ENCODE measurements at regions not wholly inside any gene's neighbourhood (a gene's known extent, or its start where the extent isn't known, plus 50 kb on each side); places are given as distances from the start of the nearest gene placed in this dataset.

- 28 to 34% methylated on average over 4 of the region's 4 CpGs for WGBS, 2 donors
- Histone ChIP-seq H3K4me1 (peaks cover 13 to 34% (median 25%) of the 10 kb centered on the region in 4 donors), H3K27ac (peak overlapping the region in 3 of 4 donors; percentile 29 to 50 (median 49)), H3K27me3 (no peaks in the 10 kb centered on the region), H3K36me3 (no peaks in the 10 kb centered on the region), H3K9me3 (no peaks in the 10 kb centered on the region), H3K4me3 (no peak overlapping the region)
- TF ChIP-seq EP300 (IDR thresholded peaks at IDR 0.05) = peak in 1 of 4 donors; percentile 10
- TF ChIP-seq POLR2AphosphoS5 (IDR thresholded peaks at IDR 0.05) = peak in 1 of 2 donors; percentile 20
- TF ChIP-seq CTCF (IDR thresholded peaks at IDR 0.05) = no peak
- DNase-seq = no peak
- no peak for ATAC-seq (ENCODE audit: low FRiP score in 2 of 2)
Observed at GRCh38 chr13:50697746-50698539, 145.5 kb downstream of the DLEU7 start.

- no peaks in the 10 kb centered on the region for H3K9me3 ChIP-seq
- no peaks in the 10 kb centered on the region for H3K27me3 ChIP-seq
- no peak for TF ChIP-seq POLR2AphosphoS5 (IDR thresholded peaks at IDR 0.05)
- no peak for TF ChIP-seq EP300 (IDR thresholded peaks at IDR 0.05)
- TF ChIP-seq CTCF (IDR thresholded peaks at IDR 0.05) = no peak
- TF ChIP-seq POLR2A (IDR thresholded peaks at IDR 0.05) = no peak
- WGBS, 2 donors = 57 to 81% methylated on average over 1 to 4 of the region's 4 CpGs
- ATAC-seq (ENCODE audit: low FRiP score in 2 of 2) = no peak
- no peak for DNase-seq
- no peak overlapping the region for H3K27ac ChIP-seq
- no peaks in the 10 kb centered on the region for H3K36me3 ChIP-seq
- peaks cover 5 to 21% (median 14%) of the 10 kb centered on the region in 4 donors for H3K4me1 ChIP-seq
- no peak overlapping the region for H3K4me3 ChIP-seq
Observed at GRCh38 chr13:50699874-50700663, 143.4 kb downstream of the DLEU7 start.

- TF ChIP-seq EP300 (IDR thresholded peaks at IDR 0.05) (no peak), POLR2A (IDR thresholded peaks at IDR 0.05) (no peak), POLR2AphosphoS5 (IDR thresholded peaks at IDR 0.05) (no peak), CTCF (IDR thresholded peaks at IDR 0.05) (no peak)
- Histone ChIP-seq H3K9me3 (no peaks in the 10 kb centered on the region), H3K36me3 (no peaks in the 10 kb centered on the region), H3K4me1 (peaks cover 5 to 21% (median 14%) of the 10 kb centered on the region in 4 donors), H3K27me3 (no peaks in the 10 kb centered on the region), H3K4me3 (no peak overlapping the region), H3K27ac (no peak overlapping the region)
- no peak for ATAC-seq (ENCODE audit: low FRiP score in 2 of 2)
- no peak for DNase-seq
- 81 to 88% methylated on average over 1 of the region's 1 CpG for WGBS, 2 donors
Observed at GRCh38 chr13:50700664-50701305, 142.7 kb downstream of the DLEU7 start.

GRCh38 chr13:50701469-50701868, 142.0 kb downstream of the DLEU7 start:
- Histone ChIP-seq H3K27ac (no peak overlapping the region), H3K4me1 (peaks cover 5 to 19% (median 14%) of the 10 kb centered on the region in 4 donors), H3K36me3 (no peaks in the 10 kb centered on the region), H3K27me3 (no peaks in the 10 kb centered on the region), H3K4me3 (no peak overlapping the region), H3K9me3 (no peaks in the 10 kb centered on the region)
- ATAC-seq (ENCODE audit: low FRiP score in 2 of 2) = no peak
- WGBS, 2 donors = 49 to 63% methylated on average over 2 of the region's 2 CpGs
- no peak for DNase-seq
- TF ChIP-seq EP300 (IDR thresholded peaks at IDR 0.05) (no peak), POLR2A (IDR thresholded peaks at IDR 0.05) (no peak)

- peaks cover 0 to 7% (median 2%) of the 10 kb centered on the region in 4 donors for H3K4me1 ChIP-seq
- no peaks in the 10 kb centered on the region for H3K9me3 ChIP-seq
- 100% methylated on average over 2 of the region's 2 CpGs for WGBS, 2 donors
- TF ChIP-seq POLR2A (IDR thresholded peaks at IDR 0.05) (no peak), CTCF (IDR thresholded peaks at IDR 0.05) (no peak), EP300 (IDR thresholded peaks at IDR 0.05) (no peak), POLR2AphosphoS5 (IDR thresholded peaks at IDR 0.05) (no peak)
- DNase-seq (no peak), ATAC-seq (ENCODE audit: low FRiP score in 2 of 2) (no peak)
- no peak overlapping the region for H3K4me3 ChIP-seq
- H3K27ac ChIP-seq = no peak overlapping the region
- H3K36me3 ChIP-seq = no peaks in the 10 kb centered on the region
- H3K27me3 ChIP-seq = no peaks in the 10 kb centered on the region
Observed at GRCh38 chr13:50706505-50706904, 137.0 kb downstream of the DLEU7 start.
